GM08714 (cell line): ENCODE measurements at regions not wholly inside any gene's neighbourhood (a gene's known extent, or its start where the extent isn't known, plus 50 kb on each side); places are given as distances from the start of the nearest gene placed in this dataset.

Experiments
- H3K4me3 ChIP-seq: fragments of 200-500 bp; sonication (Bioruptor generic); 2 replicates; pipeline ENCODE4 v1.5.1; 2014; ENCODE audit warnings: mild to moderate bottlenecking, low read length, inconsistent platforms
- ZNF274 ChIP-seq: IDR thresholded peaks from 2 replicates; pipeline ENCODE4 v1.6.1; 2012; ENCODE audit warnings: mild to moderate bottlenecking, low read depth, low read length

- no peak overlapping the region for H3K4me3 ChIP-seq
- TF ChIP-seq ZNF274, result no peak
These were observed 570.5 kb downstream of the EPHA7 start for GRCh38 chr6:92848901-92849300.

GRCh38 chr6:92848459-92848858 lies 570.9 kb downstream of the EPHA7 start:
- H3K4me3 ChIP-seq, result no peak overlapping the region
- no peak for TF ChIP-seq ZNF274

GRCh38 chr6:92847988-92848387 lies 571.4 kb downstream of the EPHA7 start:
- H3K4me3 ChIP-seq, result no peak overlapping the region
- no peak for TF ChIP-seq ZNF274

- H3K4me3 ChIP-seq, result no peak overlapping the region
- no peak for TF ChIP-seq ZNF274
These were observed 579.0 kb downstream of the EPHA7 start for GRCh38 chr6:92840246-92840930.

- no peak for TF ChIP-seq ZNF274
- no peak overlapping the region for H3K4me3 ChIP-seq
These were observed 590.6 kb downstream of the EPHA7 start for GRCh38 chr6:92828788-92829187.

- TF ChIP-seq ZNF274, result no peak
- H3K4me3 ChIP-seq, result no peak overlapping the region
These were observed 592.3 kb downstream of the EPHA7 start for GRCh38 chr6:92827104-92827503.

- H3K4me3 ChIP-seq, result no peak overlapping the region
These were observed 592.7 kb downstream of the EPHA7 start for GRCh38 chr6:92826633-92827032.

GRCh38 chr6:92822222-92822621 lies 597.1 kb downstream of the EPHA7 start:
- TF ChIP-seq ZNF274, result no peak
- no peak overlapping the region for H3K4me3 ChIP-seq

More at GRCh38 chr6:92826633-92827032, 592.7 kb downstream of the EPHA7 start:
- no peak for TF ChIP-seq ZNF274

GRCh38 chr6:92820601-92821000 lies 598.8 kb downstream of the EPHA7 start:
- no peak for TF ChIP-seq ZNF274

GRCh38 chr6:92810913-92811312 lies 608.4 kb downstream of the EPHA7 start:
- H3K4me3 ChIP-seq, result no peak overlapping the region
- TF ChIP-seq ZNF274, result no peak

More at GRCh38 chr6:92820601-92821000, 598.8 kb downstream of the EPHA7 start:
- H3K4me3 ChIP-seq, result no peak overlapping the region

- no peak for TF ChIP-seq ZNF274
- H3K4me3 ChIP-seq, result no peak overlapping the region
These were observed 613.1 kb downstream of the EPHA7 start for GRCh38 chr6:92806254-92806653.

GRCh38 chr6:92791403-92791802 lies 628.0 kb downstream of the EPHA7 start:
- TF ChIP-seq ZNF274, result no peak
- H3K4me3 ChIP-seq, result no peak overlapping the region

GRCh38 chr6:92790381-92790780 lies 629.0 kb downstream of the EPHA7 start:
- H3K4me3 ChIP-seq, result no peak overlapping the region
- no peak for TF ChIP-seq ZNF274

- H3K4me3 ChIP-seq, result no peak overlapping the region
- TF ChIP-seq ZNF274, result no peak
These were observed 635.1 kb downstream of the EPHA7 start for GRCh38 chr6:92784235-92784634.

- TF ChIP-seq ZNF274, result no peak
- no peak overlapping the region for H3K4me3 ChIP-seq
These were observed 639.6 kb downstream of the EPHA7 start for GRCh38 chr6:92779746-92780145.
